GM12874 (cell line): ENCODE measurements at regions not wholly inside any gene's neighbourhood (a gene's known extent, or its start where the extent isn't known, plus 50 kb on each side); places are given as distances from the start of the nearest gene placed in this dataset.

Experiments used
- CTCF ChIP-seq: IDR thresholded peaks from 2 replicates; pipeline ENCODE4 v1.5.1; 2011; ENCODE audit warnings: low read depth, mild to moderate bottlenecking, control low read depth, low read length, moderate library complexity; ENCODE audit not compliant: insufficient read depth

- TF ChIP-seq CTCF = no peak
Observed at GRCh38 chr7:13009517-13009916, 322.1 kb downstream of the ARL4A start.

- TF ChIP-seq CTCF = no peak
Observed at GRCh38 chr7:13014011-13014410, 326.6 kb downstream of the ARL4A start.

- no peak for TF ChIP-seq CTCF
Observed at GRCh38 chr7:13016036-13016581, 328.7 kb downstream of the ARL4A start.

GRCh38 chr7:13016592-13017332 lies 329.3 kb downstream of the ARL4A start:
- TF ChIP-seq CTCF = no peak

- no peak for TF ChIP-seq CTCF
Observed at GRCh38 chr7:13017333-13017857, 330.0 kb downstream of the ARL4A start.

GRCh38 chr7:13017881-13018280 lies 330.4 kb downstream of the ARL4A start:
- TF ChIP-seq CTCF = no peak

GRCh38 chr7:13021566-13022300 lies 334.3 kb downstream of the ARL4A start:
- no peak for TF ChIP-seq CTCF
